Breast epithelium (tissue), 3 donors: ENCODE measurements at regions not wholly inside any gene's neighbourhood (a gene's known extent, or its start where the extent isn't known, plus 50 kb on each side); places are given as distances from the start of the nearest gene placed in this dataset.

Experiments used
- POLR2A ChIP-seq: fragments of 450-650 bp; IDR thresholded peaks from one replicate; pipeline ENCODE4 v1.6.1; 2016; ENCODE audit warnings: antibody characterized with exemption, mild to moderate bottlenecking, moderate library complexity
- TF ChIP-seq, protein P1 (sequence below), 3 donors: fragments of 450-650 bp; IDR thresholded peaks; one replicate each; pipeline ENCODE4 v1.5.1; 2016 to 2017; ENCODE audit warnings: antibody characterized with exemption in 3 of 3, mild to moderate bottlenecking in 3 of 3, moderate library complexity in 3 of 3

DNA sequence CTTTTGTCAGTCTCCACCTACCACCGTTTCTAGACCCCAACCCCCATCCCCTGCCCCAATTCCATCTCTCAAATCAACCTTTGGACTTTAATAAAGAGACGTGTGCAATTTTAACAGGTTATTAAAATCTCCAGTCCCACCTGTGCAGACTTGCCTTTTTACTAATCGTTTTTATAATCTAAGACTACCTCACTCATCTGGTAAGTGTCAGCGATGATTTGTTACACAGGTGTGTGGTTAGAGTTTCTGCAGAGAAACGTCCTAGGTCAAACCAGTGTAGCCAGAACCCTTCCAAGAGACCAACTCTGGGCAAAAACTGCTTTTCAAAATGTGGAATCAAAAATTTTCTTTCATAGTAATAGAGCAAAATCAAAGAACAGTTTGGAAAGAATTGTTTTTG lies 60.4 kb upstream of the PELI2 start:
- TF ChIP-seq, protein P1, sequence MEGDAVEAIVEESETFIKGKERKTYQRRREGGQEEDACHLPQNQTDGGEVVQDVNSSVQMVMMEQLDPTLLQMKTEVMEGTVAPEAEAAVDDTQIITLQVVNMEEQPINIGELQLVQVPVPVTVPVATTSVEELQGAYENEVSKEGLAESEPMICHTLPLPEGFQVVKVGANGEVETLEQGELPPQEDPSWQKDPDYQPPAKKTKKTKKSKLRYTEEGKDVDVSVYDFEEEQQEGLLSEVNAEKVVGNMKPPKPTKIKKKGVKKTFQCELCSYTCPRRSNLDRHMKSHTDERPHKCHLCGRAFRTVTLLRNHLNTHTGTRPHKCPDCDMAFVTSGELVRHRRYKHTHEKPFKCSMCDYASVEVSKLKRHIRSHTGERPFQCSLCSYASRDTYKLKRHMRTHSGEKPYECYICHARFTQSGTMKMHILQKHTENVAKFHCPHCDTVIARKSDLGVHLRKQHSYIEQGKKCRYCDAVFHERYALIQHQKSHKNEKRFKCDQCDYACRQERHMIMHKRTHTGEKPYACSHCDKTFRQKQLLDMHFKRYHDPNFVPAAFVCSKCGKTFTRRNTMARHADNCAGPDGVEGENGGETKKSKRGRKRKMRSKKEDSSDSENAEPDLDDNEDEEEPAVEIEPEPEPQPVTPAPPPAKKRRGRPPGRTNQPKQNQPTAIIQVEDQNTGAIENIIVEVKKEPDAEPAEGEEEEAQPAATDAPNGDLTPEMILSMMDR (IDR thresholded peaks at IDR 0.05): no peak
- TF ChIP-seq POLR2A: no peak
